Chondrocyte (in vitro differentiated cells): ENCODE measurements at regions not wholly inside any gene's neighbourhood (a gene's known extent, or its start where the extent isn't known, plus 50 kb on each side); places are given as distances from the start of the nearest gene placed in this dataset.

Experiments used
- DNase-seq: peaks from one replicate; pipeline ENCODE4 v3.0.0; 2021; ENCODE audit warnings: mixed read lengths, low spot score
- H3K27ac Mint-ChIP-seq: one replicate; pipeline ENCODE4 v1.8.0; 2021; ENCODE audit warnings: mild to moderate bottlenecking, moderate library complexity, mixed read lengths; ENCODE audit not compliant: unreplicated experiment
- H3K27me3 Mint-ChIP-seq: 2 replicates; pipeline ENCODE4 v1.8.0; 2021; ENCODE audit warnings: low read depth, mixed read lengths
- H3K36me3 Mint-ChIP-seq: 2 replicates; pipeline ENCODE4 v1.8.0; 2021; ENCODE audit warnings: low read depth, mixed read lengths
- H3K4me1 Mint-ChIP-seq: 2 replicates; pipeline ENCODE4 v1.8.0; 2021; ENCODE audit warnings: low read depth, mild to moderate bottlenecking, mixed read lengths
- H3K4me3 Mint-ChIP-seq: one replicate; pipeline ENCODE4 v1.8.0; 2021; ENCODE audit warnings: mild to moderate bottlenecking, moderate library complexity, mixed read lengths; ENCODE audit not compliant: unreplicated experiment
- H3K9me3 Mint-ChIP-seq: 2 replicates; pipeline ENCODE4 v1.8.0; 2021; ENCODE audit warnings: low read depth, mixed read lengths
- CTCF ChIP-seq: fragments of 200-600 bp; sonication (generic); IDR thresholded peaks from 2 replicates; pipeline ENCODE4 v1.5.0; 2021; ENCODE audit warnings: antibody characterized with exemption, mild to moderate bottlenecking, moderate library complexity

DNA sequence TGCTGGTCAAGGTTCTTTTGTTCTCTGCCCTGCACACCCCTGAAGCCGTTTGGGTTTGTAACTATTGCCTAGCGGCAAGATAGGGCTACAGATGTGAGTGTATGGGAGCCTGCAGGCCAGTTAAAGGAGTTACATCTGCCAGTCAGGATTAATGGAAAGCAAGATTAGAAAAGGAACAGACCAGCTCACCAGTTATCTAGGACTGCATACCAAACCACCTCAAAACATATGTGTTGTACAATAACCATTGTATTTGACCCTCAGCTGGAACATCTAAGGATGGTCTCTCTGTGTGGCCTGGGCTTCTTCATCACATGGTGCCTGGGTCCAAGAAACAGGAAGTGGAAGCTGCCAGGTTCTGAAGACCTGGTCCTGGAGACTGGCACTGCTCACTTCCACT, 52.5 kb upstream of the FBXO28 start:
- DNase-seq = no peak
- H3K4me1 Mint-ChIP-seq = peaks cover 16% of the 10 kb centered on the region
- H3K27ac Mint-ChIP-seq = no peak overlapping the region
- peaks cover 8% of the 10 kb centered on the region for H3K9me3 Mint-ChIP-seq
- H3K4me3 Mint-ChIP-seq = no peak overlapping the region
- no peak for TF ChIP-seq CTCF
- H3K27me3 Mint-ChIP-seq = peaks cover 4% of the 10 kb centered on the region
- peaks cover 2% of the 10 kb centered on the region for H3K36me3 Mint-ChIP-seq

- no peak overlapping the region for H3K27ac Mint-ChIP-seq
- peaks cover 8% of the 10 kb centered on the region for H3K9me3 Mint-ChIP-seq
- TF ChIP-seq CTCF = no peak
- H3K27me3 Mint-ChIP-seq = peaks cover 4% of the 10 kb centered on the region
- H3K36me3 Mint-ChIP-seq = peaks cover 2% of the 10 kb centered on the region
- no peak for DNase-seq
- no peak overlapping the region for H3K4me3 Mint-ChIP-seq
- H3K4me1 Mint-ChIP-seq = peaks cover 7% of the 10 kb centered on the region
These were observed 53.9 kb upstream of the FBXO28 start for GRCh38 chr1:224059897-224060427.

DNA sequence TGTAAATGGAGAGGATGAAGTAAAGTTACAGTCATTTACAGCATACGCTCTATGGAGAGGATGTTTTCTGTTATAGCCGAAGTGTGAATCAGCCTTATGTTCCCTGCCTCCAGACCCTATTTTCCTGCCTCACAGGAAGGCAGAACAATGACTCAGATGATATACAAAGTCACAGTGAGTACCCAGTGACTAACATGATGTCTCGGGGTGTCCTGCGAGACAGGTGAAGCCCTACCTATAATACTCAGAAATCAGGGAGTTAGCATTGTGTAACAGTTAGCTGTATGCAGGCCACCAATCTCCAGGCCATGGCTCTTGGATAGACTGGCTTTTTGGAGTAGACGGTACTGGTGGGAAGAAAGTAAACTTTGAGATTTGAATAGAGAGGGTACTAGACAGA, 55.6 kb upstream of the FBXO28 start:
- no peak overlapping the region for H3K27ac Mint-ChIP-seq
- no peak for TF ChIP-seq CTCF

GRCh38 chr1:224057461-224058199, 56.3 kb upstream of the FBXO28 start:
- Mint-ChIP-seq H3K4me1 (peaks cover 5% of the 10 kb centered on the region), H3K27ac (peak overlapping the region; percentile 33), H3K4me3 (no peak overlapping the region), H3K36me3 (peaks cover 2% of the 10 kb centered on the region), H3K27me3 (no peaks in the 10 kb centered on the region), H3K9me3 (peaks cover 8% of the 10 kb centered on the region)
- no peak for TF ChIP-seq CTCF
- DNase-seq = no peak

More for the DNA sequence above, 55.6 kb upstream of the FBXO28 start:
- H3K36me3 Mint-ChIP-seq = peaks cover 2% of the 10 kb centered on the region
- no peak for DNase-seq
- no peaks in the 10 kb centered on the region for H3K27me3 Mint-ChIP-seq
- no peak overlapping the region for H3K4me3 Mint-ChIP-seq
- peaks cover 8% of the 10 kb centered on the region for H3K9me3 Mint-ChIP-seq
- H3K4me1 Mint-ChIP-seq = peaks cover 5% of the 10 kb centered on the region

GRCh38 chr1:224054611-224055010, 59.3 kb upstream of the FBXO28 start:
- Mint-ChIP-seq H3K4me1 (peaks cover 5% of the 10 kb centered on the region), H3K36me3 (peaks cover 2% of the 10 kb centered on the region), H3K9me3 (peaks cover 3% of the 10 kb centered on the region), H3K27me3 (no peaks in the 10 kb centered on the region), H3K27ac (no peak overlapping the region), H3K4me3 (no peak overlapping the region)
- no peak for DNase-seq
- no peak for TF ChIP-seq CTCF
